Stimulated activated CD4-positive, alpha-beta T cell treated with anti-CD3 and anti-CD28 coated beads, TNF-alpha, amount 100 ng/mL, for 24 hours (primary cell): ENCODE measurements at regions not wholly inside any gene's neighbourhood (a gene's known extent, or its start where the extent isn't known, plus 50 kb on each side); places are given as distances from the start of the nearest gene placed in this dataset.

Source experiments
- DNase-seq, 3 experiments: peaks; one replicate each; pipeline ENCODE4 v3.0.0-alpha.2; 2020; ENCODE audit warnings: low read depth in 3 of 3

DNA sequence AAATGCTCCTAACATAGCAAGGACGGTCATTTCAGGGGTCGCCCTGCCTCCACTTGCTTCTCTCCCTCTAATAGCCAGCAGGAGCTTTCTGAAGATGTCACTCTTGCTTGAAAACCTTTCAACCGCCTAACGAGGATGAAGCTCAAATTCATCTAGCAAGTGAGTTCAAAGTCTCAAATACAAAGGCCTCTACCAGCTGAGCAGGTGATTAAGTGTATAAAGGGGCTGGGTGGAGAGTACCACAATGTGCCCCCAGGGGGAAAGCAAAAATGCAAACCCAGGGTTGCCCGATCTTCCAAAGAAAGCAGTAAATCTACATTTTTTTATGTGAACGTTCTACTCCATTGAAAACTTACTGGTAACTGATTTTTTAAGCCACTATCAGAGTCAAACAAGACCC, 50.4 kb upstream of the GRIP2 start:
- no peak for DNase-seq

DNA sequence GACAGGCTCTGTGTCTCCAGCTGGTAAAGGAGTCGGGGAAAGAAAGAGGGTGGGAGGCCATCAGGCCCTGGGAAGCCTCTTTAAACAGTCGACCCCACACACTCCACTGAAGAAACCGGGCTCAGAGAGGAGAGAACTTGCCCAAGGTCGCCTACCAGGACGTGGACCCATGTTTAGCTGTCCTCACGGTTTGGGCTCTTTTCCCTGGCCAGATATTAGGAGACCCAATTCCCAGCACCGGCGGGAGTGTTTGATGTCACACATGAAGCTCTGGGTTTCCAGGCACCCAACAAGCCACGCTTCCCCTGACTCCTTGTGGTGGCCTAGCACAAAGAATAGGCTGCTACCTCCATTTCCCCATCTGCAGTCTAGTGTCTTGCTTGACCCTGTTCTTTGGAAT, 52.2 kb upstream of the GRIP2 start:
- DNase-seq = no peak

DNA sequence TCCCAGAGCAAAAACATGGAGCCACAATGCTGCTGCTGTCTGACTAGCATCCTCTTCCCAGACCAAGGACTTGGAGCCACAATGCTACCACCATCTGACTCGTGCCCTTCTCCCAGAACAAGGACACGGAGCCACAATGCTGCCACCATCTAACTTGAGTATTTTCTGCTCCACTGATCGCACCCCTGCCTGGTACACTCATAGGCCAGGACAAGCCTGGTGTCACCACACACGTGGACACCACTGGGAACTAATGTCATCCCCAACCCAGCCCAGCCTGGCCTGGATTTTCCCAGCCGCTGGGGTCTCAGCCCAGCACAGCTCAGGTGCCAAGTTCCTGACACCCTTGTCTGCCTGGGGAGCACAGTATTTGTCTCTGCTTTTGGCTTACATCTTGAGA, 52.7 kb upstream of the GRIP2 start:
- DNase-seq = no peak

DNA sequence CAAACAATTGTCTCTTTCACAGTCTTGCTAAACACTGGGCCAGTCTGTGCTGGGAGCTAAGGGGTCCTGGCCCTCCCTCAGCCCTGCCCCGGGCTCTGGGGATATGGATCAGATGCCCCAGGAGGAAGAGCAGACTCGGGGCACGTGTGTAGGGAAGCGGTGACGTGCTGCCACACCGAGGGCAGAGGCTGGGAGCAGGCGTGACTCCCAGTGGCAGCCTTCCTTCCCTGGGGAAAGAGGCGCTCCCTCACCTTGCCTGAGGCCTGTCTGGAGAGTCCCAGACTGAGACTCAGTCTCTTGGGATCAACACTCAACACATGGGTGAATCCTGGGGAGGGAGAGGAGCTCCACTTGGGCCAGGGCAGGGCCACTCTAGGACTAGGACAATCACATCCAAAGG, 54.1 kb upstream of the GRIP2 start:
- no peak for DNase-seq

DNA sequence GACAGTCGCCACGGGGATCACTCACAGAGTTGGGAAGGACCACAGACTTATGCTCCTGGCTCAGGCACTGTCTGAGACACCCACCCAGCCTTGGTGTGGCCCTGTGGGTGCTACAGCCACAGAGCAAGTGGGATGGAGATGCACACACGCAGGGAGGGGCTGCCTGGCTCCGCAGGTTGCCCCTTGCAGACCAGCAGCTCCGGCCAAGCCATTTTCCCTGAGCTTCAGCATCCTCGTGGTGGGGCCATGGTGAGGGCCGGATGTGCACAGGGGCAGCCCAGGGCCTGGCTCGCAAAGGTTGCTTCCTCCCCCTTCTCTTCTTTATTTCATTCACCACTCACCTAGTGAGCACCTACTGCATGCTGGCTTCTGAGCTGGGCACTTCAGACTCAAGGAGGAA, 55.4 kb upstream of the GRIP2 start:
- DNase-seq = no peak

DNA sequence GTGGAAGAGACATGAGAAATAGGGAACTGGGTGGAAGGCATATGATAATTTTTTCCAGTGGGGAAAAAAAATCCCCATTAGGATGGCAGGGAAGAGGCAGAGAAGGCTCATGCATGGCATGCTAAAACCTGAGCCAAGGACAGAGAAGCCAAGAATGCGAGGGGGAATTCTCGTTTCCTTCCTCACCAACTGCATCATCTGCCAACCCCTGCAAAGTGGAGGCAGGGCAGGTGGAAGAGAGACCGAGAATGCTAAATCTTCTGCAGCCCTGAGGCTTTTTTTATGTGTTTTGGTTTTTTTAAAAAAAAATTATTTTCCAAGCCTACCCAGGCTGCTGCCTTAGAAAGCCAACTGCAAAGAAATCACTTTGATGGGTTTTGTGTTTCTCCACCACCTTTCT, 54.3 kb upstream of the CCDC174 start:
- no peak for DNase-seq

DNA sequence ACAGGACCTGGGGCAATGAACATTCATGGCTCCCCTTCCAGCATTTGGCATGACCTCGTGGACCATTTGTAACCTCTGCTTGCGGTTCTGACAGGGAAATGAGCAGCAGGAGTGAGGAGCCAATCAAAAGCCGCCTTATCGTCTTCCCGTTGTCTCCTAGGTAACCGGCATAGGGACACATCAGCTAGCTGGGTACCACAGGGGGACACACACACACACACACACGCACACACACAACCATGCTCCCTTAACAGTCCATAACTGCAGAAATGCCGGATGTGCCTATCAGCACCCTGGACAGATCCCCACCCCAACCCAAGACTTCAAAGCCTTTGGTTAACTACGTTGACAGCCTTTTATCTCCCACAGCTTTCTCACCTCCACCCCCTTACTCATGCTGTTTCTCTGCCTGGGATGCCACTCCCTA, 53.4 kb upstream of the CCDC174 start:
- peak; percentile 4 to 33 (median 4) for DNase-seq

DNA sequence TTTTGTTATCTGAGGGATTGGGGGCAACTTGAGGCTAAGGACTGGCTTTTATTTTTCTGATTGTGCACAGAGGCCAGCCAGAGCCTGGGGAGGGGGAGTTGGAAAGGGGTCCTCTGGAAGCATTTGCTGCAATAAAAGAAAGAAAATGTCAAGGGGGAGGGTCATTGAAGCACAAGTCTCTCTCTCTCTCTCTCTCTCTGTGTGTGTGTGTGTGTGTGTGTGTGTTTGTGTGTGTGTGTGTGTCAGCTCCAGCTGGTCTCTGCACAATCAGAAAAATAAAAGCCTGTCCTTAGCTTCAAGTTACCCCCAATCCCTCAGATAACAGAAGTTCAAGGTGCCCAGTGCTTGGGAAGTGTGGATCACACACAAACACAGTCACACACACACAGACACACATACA, 52.1 kb upstream of the CCDC174 start:
- DNase-seq = no peak

DNA sequence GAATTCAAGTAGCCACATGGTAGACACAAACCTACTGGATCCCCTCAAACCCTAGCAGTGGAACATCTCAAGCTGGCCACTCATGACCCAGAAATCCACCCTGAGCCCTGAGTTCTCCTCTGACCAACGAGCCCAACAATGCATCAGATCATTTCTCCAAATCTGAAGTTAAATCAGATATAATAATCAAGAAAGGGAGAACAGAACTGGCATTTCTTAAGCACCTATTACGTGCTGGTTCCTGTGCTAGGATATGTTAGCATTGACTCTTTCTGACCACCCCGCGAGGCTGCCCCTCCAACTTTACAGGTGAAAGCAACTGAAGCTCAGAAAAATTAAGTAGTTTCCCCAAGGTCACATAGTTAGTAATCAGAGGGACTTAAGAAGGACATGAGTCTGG, 51.5 kb upstream of the CCDC174 start:
- DNase-seq = no peak

DNA sequence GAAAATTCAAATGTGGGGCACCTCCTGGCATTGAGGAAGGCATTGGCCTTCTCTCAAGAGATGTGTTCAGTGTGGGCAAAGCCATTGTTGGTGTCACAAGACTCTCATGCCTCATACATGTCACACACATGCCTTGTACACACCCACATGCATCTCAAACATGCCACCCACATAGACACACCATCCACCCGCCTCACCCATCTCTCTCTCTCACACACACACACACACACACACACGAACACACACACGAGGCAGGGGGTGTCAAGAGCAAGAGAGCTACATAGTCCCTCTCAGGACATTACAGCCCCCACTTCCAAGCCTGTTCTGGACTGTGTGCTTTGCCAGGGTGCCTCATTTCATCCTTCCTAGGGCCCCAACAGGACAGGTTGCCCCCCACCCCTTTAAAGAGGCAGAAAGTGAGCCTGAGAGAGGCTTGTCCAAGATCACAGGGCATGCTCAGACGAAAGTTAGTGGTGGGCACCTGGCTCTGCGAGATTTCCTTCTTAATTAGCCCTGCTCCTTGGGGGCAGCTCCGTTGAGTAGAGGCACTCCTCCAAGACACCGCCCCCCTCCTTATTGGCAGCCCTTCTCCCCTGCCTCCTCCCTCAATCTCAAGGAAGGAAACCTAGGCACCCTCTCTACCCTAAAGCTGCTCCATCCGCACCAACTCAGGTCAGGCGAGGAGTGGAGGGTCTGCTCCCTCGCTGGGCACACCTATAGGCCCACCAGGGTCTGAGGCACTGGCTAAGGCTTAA, 50.5 kb upstream of the CCDC174 start:
- DNase-seq = no peak

DNA sequence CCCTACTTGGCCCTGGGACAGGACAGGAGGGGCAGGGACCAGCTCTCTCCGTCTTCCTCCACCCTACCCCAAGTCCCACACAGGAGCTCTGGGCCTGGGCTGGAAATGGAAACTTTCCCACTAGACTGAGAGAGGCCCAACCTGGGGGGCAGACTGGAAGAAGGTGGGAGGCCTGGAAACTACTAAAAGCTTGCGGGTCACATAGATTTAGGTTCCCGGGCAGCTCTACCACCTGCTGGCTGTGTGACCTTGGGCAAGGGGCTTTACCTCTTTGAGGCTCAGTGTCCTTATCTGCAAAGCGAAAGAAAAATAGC, 49.9 kb upstream of the CCDC174 start:
- DNase-seq = no peak
